Central memory CD8-positive, alpha-beta T cell (primary cell): ENCODE measurements at regions not wholly inside any gene's neighbourhood (a gene's known extent, or its start where the extent isn't known, plus 50 kb on each side); places are given as distances from the start of the nearest gene placed in this dataset.

Source experiments
- ATAC-seq: fragments of 150-1000 bp; cut with Tn5 transposase; replicated peaks from 2 replicates; pipeline ENCODE4 v1.10.0; 2022; ENCODE audit warnings: mild to moderate bottlenecking, moderate FRiP score, moderate number of reproducible peaks; ENCODE audit not compliant: poor library complexity, severe bottlenecking; ENCODE audit errors: extremely low read depth
- DNase-seq, 2 donors: peaks; one replicate each; pipeline ENCODE4 v3.0.0; 2021; ENCODE audit warnings: low spot score in 2 of 2
- H3K27ac Mint-ChIP-seq: one replicate; pipeline ENCODE4 v1.8.0; 2022; ENCODE audit warnings: low read depth, mild to moderate bottlenecking, moderate library complexity, mixed read lengths
- H3K27me3 Mint-ChIP-seq: one replicate; pipeline ENCODE4 v1.8.0; 2022; ENCODE audit warnings: mixed read lengths
- H3K36me3 Mint-ChIP-seq: one replicate; pipeline ENCODE4 v1.8.0; 2022; ENCODE audit warnings: mild to moderate bottlenecking, moderate library complexity, mixed read lengths; ENCODE audit not compliant: insufficient read depth
- H3K4me1 Mint-ChIP-seq: one replicate; pipeline ENCODE4 v1.8.0; 2022; ENCODE audit warnings: mixed read lengths
- H3K4me3 Mint-ChIP-seq: one replicate; pipeline ENCODE4 v1.8.0; 2022; ENCODE audit warnings: mild to moderate bottlenecking, moderate library complexity, mixed read lengths
- H3K9me3 Mint-ChIP-seq: one replicate; pipeline ENCODE4 v1.8.0; 2022; ENCODE audit warnings: mixed read lengths

- ATAC-seq: no peak
- H3K27ac Mint-ChIP-seq: no peak overlapping the region
Measured at GRCh38 chr11:80346353-80347059, 905.7 kb upstream of the TENM4 start.

GRCh38 chr11:80343436-80343835 lies 902.6 kb upstream of the TENM4 start:
- H3K27me3 Mint-ChIP-seq: no peaks in the 10 kb centered on the region
- no peak for DNase-seq
- H3K27ac Mint-ChIP-seq: no peak overlapping the region
- peaks cover 3% of the 10 kb centered on the region for H3K36me3 Mint-ChIP-seq
- peaks cover 11% of the 10 kb centered on the region for H3K9me3 Mint-ChIP-seq
- H3K4me1 Mint-ChIP-seq: no peaks in the 10 kb centered on the region
- no peak overlapping the region for H3K4me3 Mint-ChIP-seq
- no peak for ATAC-seq

More at GRCh38 chr11:80346353-80347059, 905.7 kb upstream of the TENM4 start:
- Mint-ChIP-seq H3K27me3 (no peaks in the 10 kb centered on the region), H3K36me3 (peaks cover 3% of the 10 kb centered on the region), H3K9me3 (peaks cover 10% of the 10 kb centered on the region), H3K4me1 (no peaks in the 10 kb centered on the region), H3K4me3 (no peak overlapping the region)
- DNase-seq: no peak

DNA sequence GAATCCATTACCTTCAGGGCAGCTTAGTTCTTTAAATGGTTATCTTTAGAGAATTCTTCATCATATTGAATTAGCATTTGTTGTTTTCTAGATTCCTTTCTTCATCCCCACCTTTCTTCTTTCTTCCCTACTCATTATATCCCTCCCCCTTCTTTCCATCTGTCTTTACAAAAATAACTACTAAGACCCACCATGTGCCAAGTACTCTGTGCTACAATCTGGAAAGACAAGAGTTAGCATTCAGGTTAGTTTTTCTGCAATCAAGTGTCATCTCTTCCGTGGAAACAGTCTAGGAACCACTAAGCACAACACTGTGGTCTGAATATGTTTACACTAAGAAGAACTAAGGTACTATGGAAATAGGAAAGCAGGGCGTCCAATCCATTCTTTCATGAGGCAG lies 897.4 kb upstream of the TENM4 start:
- H3K4me3 Mint-ChIP-seq: no peak overlapping the region
- no peaks in the 10 kb centered on the region for H3K4me1 Mint-ChIP-seq
- no peak overlapping the region for H3K27ac Mint-ChIP-seq
- peaks cover 16% of the 10 kb centered on the region for H3K9me3 Mint-ChIP-seq
- H3K27me3 Mint-ChIP-seq: no peaks in the 10 kb centered on the region
- ATAC-seq (no peak), DNase-seq (no peak)
- H3K36me3 Mint-ChIP-seq: peaks cover 3% of the 10 kb centered on the region

GRCh38 chr11:80331694-80332093 lies 890.9 kb upstream of the TENM4 start:
- Mint-ChIP-seq H3K27me3 (no peaks in the 10 kb centered on the region), H3K9me3 (peaks cover 22% of the 10 kb centered on the region), H3K27ac (no peak overlapping the region), H3K4me3 (no peak overlapping the region), H3K4me1 (no peaks in the 10 kb centered on the region), H3K36me3 (no peaks in the 10 kb centered on the region)
- ATAC-seq (no peak), DNase-seq (no peak)

DNA sequence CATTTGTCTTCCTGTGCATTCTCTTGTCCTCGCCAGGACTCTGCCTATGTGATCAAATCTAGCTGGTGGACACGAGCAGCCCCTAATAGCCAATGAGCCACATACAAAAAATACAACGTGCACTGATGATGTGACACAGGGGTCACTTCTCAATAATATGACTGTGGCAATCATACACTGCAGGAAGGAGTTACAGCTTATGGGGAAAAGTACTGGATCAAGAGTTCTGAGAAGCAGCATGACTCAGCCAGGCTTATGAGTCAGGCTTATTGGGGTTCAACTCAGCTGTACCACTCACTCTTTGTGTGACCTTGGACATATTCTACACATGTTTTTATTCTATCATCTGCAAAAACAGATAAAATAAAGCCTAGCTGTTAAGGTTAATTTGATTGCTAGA lies 889.4 kb upstream of the TENM4 start:
- Mint-ChIP-seq H3K4me3 (no peak overlapping the region), H3K36me3 (no peaks in the 10 kb centered on the region), H3K4me1 (no peaks in the 10 kb centered on the region), H3K9me3 (peaks cover 21% of the 10 kb centered on the region), H3K27me3 (no peaks in the 10 kb centered on the region), H3K27ac (no peak overlapping the region)
- no peak for ATAC-seq
- no peak for DNase-seq

- no peak overlapping the region for H3K4me3 Mint-ChIP-seq
- no peak overlapping the region for H3K27ac Mint-ChIP-seq
- H3K36me3 Mint-ChIP-seq: no peaks in the 10 kb centered on the region
- peaks cover 22% of the 10 kb centered on the region for H3K9me3 Mint-ChIP-seq
- ATAC-seq (no peak), DNase-seq (no peak)
- H3K27me3 Mint-ChIP-seq: no peaks in the 10 kb centered on the region
- H3K4me1 Mint-ChIP-seq: no peaks in the 10 kb centered on the region
Measured at GRCh38 chr11:80328774-80329173, 887.9 kb upstream of the TENM4 start.

- no peak for ATAC-seq
- Mint-ChIP-seq H3K4me3 (no peak overlapping the region), H3K36me3 (no peaks in the 10 kb centered on the region), H3K27me3 (no peaks in the 10 kb centered on the region), H3K27ac (no peak overlapping the region), H3K4me1 (no peaks in the 10 kb centered on the region), H3K9me3 (peaks cover 22% of the 10 kb centered on the region)
- DNase-seq: no peak
Measured at GRCh38 chr11:80327956-80328614, 887.3 kb upstream of the TENM4 start.

DNA sequence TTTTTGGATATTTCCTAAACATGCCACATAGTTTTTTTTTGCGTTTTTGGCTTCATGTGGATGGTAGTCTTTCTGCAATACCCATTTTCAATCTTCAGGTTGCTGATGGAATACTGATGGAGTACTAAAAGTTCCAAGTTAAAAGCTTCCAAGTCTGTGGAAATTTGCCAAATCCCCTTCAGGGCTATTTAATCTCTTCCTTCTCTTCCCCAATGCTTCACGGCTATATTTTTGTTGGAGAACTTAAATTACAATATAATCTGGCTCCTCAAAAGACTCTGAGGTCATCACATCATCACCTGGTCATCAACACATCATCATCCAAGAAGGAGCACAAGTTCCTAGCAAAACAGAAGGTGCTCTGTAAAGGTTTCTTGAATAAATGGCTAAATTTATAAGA lies 881.0 kb upstream of the TENM4 start:
- H3K36me3 Mint-ChIP-seq: no peaks in the 10 kb centered on the region
- H3K27ac Mint-ChIP-seq: no peak overlapping the region
- no peaks in the 10 kb centered on the region for H3K4me1 Mint-ChIP-seq
- no peak for ATAC-seq
- no peak overlapping the region for H3K4me3 Mint-ChIP-seq
- DNase-seq: no peak
- peaks cover 27% of the 10 kb centered on the region for H3K9me3 Mint-ChIP-seq
- H3K27me3 Mint-ChIP-seq: no peaks in the 10 kb centered on the region

- Mint-ChIP-seq H3K27ac (no peak overlapping the region), H3K9me3 (peaks cover 32% of the 10 kb centered on the region), H3K4me3 (no peak overlapping the region), H3K27me3 (no peaks in the 10 kb centered on the region), H3K4me1 (no peaks in the 10 kb centered on the region), H3K36me3 (no peaks in the 10 kb centered on the region)
- ATAC-seq: no peak
- no peak for DNase-seq
Measured at GRCh38 chr11:80320765-80321164, 879.9 kb upstream of the TENM4 start.

- no peaks in the 10 kb centered on the region for H3K36me3 Mint-ChIP-seq
- H3K4me3 Mint-ChIP-seq: no peak overlapping the region
- H3K4me1 Mint-ChIP-seq: no peaks in the 10 kb centered on the region
- ATAC-seq: no peak
- peaks cover 29% of the 10 kb centered on the region for H3K9me3 Mint-ChIP-seq
- H3K27ac Mint-ChIP-seq: no peak overlapping the region
- DNase-seq: no peak
- H3K27me3 Mint-ChIP-seq: no peaks in the 10 kb centered on the region
Measured at GRCh38 chr11:80320226-80320625, 879.4 kb upstream of the TENM4 start.

- ATAC-seq: no peak
- DNase-seq: no peak
- Mint-ChIP-seq H3K27ac (no peak overlapping the region), H3K27me3 (no peaks in the 10 kb centered on the region), H3K4me1 (no peaks in the 10 kb centered on the region), H3K4me3 (no peak overlapping the region), H3K9me3 (peaks cover 31% of the 10 kb centered on the region), H3K36me3 (no peaks in the 10 kb centered on the region)
Measured at GRCh38 chr11:80317612-80318011, 876.8 kb upstream of the TENM4 start.

DNA sequence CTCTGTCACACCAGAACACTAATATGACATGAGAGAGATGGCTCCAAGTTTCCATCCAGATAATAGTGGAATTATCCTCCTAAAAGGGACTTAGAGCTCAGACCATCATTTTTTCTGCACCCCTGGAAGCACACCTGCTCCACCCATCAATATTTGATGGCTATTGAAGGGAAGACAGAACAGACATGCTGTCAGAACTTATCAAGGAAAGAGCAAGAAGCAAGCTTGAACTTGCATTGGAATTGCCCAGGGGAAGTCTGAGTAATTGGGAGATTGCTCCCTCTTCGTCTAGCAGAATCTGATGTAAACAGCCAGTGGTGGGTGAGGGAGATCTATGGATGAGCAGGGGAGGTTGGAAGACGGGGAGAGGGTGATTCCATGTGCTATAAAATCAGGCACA lies 874.4 kb upstream of the TENM4 start:
- DNase-seq: no peak
- no peak overlapping the region for H3K4me3 Mint-ChIP-seq
- no peaks in the 10 kb centered on the region for H3K4me1 Mint-ChIP-seq
- H3K27me3 Mint-ChIP-seq: no peaks in the 10 kb centered on the region
- no peak overlapping the region for H3K27ac Mint-ChIP-seq
- peaks cover 25% of the 10 kb centered on the region for H3K9me3 Mint-ChIP-seq
- no peak for ATAC-seq
- H3K36me3 Mint-ChIP-seq: no peaks in the 10 kb centered on the region

DNA sequence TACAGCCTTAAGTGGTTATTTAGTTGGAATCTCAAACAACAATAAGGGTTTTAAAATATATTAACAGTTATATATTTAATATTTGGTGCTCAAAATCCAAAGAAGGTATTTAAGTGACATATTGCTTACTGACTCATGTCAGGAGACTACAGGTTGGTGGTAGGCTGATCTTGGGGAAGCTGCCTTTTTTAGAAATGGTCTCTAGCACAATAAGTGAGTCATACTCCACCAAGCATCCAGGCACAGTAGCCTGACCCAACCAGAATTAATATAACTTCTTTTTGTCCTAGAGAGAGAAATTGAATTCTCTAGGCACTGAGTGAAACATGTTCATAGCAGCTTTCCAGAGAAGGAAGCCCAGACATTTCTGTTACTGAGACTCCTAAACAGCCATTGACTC lies 868.5 kb upstream of the TENM4 start:
- Mint-ChIP-seq H3K4me3 (no peak overlapping the region), H3K4me1 (no peaks in the 10 kb centered on the region), H3K27me3 (no peaks in the 10 kb centered on the region), H3K27ac (no peak overlapping the region), H3K9me3 (peaks cover 8% of the 10 kb centered on the region), H3K36me3 (no peaks in the 10 kb centered on the region)
- no peak for DNase-seq
- ATAC-seq: no peak
